Mucosa of descending colon (tissue), 3 donors: ENCODE measurements at regions not wholly inside any gene's neighbourhood (a gene's known extent, or its start where the extent isn't known, plus 50 kb on each side); places are given as distances from the start of the nearest gene placed in this dataset.
"Not testable (repeated sequence)": the region's sequence is repeated elsewhere in the genome, so short reads cannot be mapped to it uniquely, and the experiment has no call there.

ENCODE experiments used
- ATAC-seq: fragments of 200-7000 bp; cut with Tn5 transposase; one replicate; pipeline ENCODE4 v1.9.1; 2020; ENCODE audit warnings: mild to moderate bottlenecking, moderate library complexity
- DNase-seq, 3 donors: peaks; one replicate each; pipeline ENCODE4 v3.0.0-alpha.2; 2020
- H3K36me3 ChIP-seq: fragments of 200-600 bp; one replicate; pipeline ENCODE4 v1.8.0; 2021; ENCODE audit warnings: low read depth, mild to moderate bottlenecking
- H3K4me1 ChIP-seq: fragments of 200-600 bp; one replicate; pipeline ENCODE4 v1.8.0; 2021; ENCODE audit warnings: low read depth, mild to moderate bottlenecking
- H3K4me3 ChIP-seq: fragments of 200-600 bp; one replicate; pipeline ENCODE4 v1.8.0; 2021; ENCODE audit warnings: mild to moderate bottlenecking
- H3K9me3 ChIP-seq: fragments of 200-600 bp; one replicate; pipeline ENCODE4 v1.8.0; 2021; ENCODE audit warnings: mild to moderate bottlenecking
- intact Hi-C, 2 donors: fragments of 100-400 bp; cut with DNase I in 1 of 2; cut with micrococcal nuclease in 1 of 2; formaldehyde crosslinking; loops; one replicate each; pipeline versions ENCODE4 v1.11.0 to v1.11.1; 2022; cut with DNase I, micrococcal nuclease
- donor health status: DM: no; HTN: no; CAD: no; lungs with moderate emphysema.
- donor health status: DM: no; HTN: no; CAD: no.
- donor health status: DM: no; HTN: yes; CAD: no.

DNA sequence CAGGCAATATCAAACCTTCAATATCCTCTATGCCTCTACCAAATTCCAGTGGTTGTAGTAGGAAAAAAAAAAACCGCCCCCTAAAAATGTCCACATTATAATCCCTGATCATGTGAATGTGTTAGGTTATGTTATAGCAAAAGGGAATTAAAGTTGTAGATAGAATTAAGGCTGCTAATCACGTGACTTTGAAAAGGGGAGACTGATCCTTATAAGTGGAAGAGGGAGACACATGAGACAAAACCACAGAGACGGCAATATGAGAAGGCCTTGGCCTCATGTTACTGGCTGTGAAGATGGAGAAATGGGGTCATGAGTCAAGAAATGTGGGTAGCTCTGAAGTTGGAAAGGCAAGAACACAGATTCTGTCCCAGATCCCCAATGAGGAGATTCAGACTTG is 1711.3 kb downstream of the KHDRBS2 start:
- H3K9me3 ChIP-seq, H3K4me1 ChIP-seq, intact Hi-C loops, DNase-seq, H3K36me3 ChIP-seq, ATAC-seq, H3K4me3 ChIP-seq: not testable (repeated sequence)

DNA sequence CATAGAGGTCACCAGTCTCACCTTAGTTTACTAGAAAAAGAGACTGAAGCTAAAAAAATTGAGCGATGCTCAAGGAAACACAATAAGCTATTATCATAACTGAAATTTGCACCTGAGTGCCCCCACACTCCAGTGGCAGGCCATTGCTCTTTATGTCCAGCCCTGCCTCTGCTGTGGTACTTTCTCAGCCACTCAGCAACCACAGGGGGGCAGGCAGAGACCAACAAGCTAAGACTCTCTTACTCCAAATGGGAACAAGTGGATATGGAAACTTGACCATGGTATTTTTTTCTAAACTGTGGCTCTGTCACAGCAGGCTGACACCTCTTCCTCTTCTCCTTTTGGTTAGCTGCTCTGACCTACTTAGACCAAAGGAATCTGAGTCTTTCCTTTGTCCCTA is 1713.4 kb downstream of the KHDRBS2 start:
- ATAC-seq: peak; percentile 40
- H3K9me3 ChIP-seq, H3K4me3 ChIP-seq, intact Hi-C loops, H3K36me3 ChIP-seq, H3K4me1 ChIP-seq: not testable (repeated sequence)
- DNase-seq: peak in 2 of 3 donors; percentile 53 to 55

DNA sequence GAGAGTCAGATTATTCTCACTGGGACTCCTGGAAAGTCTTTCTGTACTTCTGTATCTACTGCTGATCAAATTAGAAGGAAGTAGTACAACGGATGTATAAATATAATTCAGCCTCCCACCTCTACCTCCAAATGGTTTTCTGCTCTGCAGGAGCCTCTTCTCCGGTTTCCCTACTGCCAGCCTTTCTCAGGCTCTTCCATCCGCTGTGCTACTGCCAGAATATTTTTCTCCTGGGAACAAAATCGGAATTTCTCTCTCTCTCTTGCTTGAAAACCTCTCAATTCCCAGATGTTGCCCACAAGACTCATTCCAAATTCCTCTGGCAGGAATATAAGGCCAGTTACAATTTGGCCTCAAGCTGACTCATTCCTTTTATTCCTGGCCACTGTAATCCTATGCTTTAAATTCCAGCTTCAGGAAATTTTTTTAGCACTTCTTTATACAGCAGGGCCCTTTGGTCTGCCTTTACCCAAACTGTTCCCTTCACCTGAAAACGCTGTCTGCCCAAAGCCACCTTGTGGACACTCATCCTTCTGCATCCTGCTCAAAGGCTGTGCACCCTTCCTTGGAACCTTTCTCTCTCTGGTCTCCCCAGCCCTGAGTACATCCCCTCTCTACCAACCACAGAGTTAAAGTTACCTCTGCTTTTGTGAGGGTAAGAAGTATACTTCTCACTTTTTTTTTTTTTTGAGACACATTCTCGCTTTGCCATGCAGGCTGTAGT is 1714.6 kb downstream of the KHDRBS2 start:
- H3K4me3 ChIP-seq, H3K36me3 ChIP-seq, H3K9me3 ChIP-seq, intact Hi-C loops, ATAC-seq, H3K4me1 ChIP-seq, DNase-seq: not testable (repeated sequence)

DNA sequence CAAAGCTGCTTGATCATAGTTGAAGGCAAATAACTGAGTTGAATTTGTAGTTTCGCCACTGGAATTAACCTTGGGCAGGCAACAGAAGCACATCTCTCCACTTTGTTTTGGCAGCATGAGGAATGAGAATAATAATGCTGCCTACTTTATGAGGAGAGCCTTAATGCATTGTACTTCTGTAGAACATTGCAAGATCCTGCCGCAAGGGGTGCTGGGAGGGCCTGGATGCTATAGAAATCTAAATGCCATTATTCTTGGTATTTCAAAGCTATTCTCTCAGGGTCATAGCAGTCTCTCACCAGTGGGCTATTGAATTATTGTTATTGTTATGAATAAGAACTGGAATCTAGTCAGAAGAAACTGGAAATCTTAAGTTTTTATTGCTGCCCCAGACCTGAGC is 1715.4 kb downstream of the KHDRBS2 start:
- H3K4me3 ChIP-seq, DNase-seq, intact Hi-C loops, H3K9me3 ChIP-seq, ATAC-seq, H3K4me1 ChIP-seq, H3K36me3 ChIP-seq: not testable (repeated sequence)

DNA sequence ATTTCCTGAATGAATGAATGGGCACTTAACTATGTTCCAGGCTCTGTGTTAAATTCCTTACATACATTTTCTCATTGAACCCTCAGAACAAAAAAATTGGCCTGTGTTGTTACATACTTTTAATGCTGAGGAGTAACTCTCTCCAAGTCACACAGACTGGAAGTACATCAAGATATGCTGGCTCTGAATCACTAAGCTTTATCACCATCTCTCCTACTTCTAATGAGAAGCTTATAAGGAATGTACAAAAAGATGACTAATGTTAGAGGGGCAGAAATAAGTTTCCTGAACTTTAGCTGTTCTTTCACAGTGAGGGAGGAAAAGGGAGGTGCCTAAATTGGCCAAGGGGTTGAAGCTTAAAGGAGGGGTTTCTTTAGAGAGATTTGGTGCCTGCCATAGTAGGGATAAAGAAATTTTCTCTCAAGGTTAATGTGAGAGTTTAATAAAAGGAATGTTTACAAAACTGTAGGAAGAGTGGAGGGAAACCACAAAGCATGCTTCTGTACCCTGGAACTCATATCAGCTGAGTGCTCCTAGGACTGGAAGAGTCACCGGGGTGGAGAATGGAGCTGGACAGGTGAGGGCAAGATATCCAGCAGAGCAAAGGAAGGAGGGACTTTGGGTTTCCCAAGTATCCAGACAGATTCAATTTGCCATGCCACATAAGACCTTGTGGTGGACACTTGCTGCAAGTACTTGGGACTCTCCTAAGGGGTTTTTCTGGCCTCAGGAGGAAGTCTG is 1718.4 kb downstream of the KHDRBS2 start:
- DNase-seq, ATAC-seq, H3K4me1 ChIP-seq, intact Hi-C loops, H3K4me3 ChIP-seq, H3K36me3 ChIP-seq, H3K9me3 ChIP-seq: not testable (repeated sequence)

DNA sequence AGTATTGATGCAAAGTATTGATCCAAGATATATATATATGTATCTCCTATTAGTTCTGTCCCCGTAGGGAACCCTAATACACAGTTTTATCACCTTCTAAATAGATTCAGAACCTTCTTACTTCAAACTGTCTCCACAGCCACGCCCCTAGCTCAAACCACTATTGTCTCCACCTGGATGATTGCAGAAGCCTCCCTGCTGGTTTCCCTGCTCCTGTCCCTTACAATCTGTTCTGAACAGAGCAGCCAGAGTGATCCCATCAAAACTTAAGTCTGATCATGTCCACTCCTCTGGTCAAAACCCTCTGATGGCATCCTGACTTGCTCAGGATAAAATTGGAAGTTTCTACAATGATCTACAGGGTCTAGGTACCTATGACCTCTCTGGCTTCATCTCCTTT is 1719.6 kb downstream of the KHDRBS2 start:
- intact Hi-C loops, H3K4me1 ChIP-seq, DNase-seq, H3K9me3 ChIP-seq, H3K36me3 ChIP-seq, ATAC-seq, H3K4me3 ChIP-seq: not testable (repeated sequence)

DNA sequence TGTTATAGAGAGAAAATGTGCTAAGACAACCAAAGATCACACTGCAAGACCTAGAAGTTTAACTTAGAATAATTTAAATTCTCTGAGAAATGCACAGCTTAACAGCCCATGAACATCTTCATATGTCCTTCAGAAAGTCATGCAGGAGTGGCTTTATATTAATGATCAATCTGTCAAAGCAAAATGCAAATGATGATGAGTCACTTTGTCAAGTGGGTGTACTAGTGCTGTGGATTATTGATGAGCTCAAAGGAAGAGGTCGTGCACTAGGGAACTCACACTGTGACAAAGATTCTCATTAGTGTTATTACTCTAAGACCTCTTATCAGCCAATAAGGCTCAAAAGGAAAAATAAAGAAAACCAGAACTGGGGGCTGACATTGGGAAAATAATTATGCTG is 1726.3 kb downstream of the KHDRBS2 start:
- H3K36me3 ChIP-seq, H3K4me3 ChIP-seq, H3K9me3 ChIP-seq, H3K4me1 ChIP-seq, DNase-seq, intact Hi-C loops, ATAC-seq: not testable (repeated sequence)

DNA sequence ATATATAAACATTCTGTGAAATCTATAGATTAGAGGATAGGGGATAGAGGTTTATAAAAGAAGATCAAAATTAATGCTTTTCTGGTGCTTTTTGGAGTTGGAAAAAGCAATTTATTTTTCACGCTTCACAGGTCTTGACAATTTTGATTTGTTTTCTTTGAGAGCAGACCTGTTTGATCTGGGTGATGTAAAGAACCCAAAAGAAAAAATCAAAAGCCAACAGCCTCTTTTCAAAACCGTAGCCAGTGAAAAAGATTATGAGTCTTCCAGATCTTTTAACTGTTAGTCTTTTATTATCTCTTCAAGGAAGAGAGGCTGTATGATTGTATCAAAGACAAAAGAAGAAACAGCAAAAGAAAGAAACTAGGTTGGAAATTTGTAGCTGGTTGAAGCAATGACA is 1738.7 kb downstream of the KHDRBS2 start:
- H3K4me1 ChIP-seq, H3K4me3 ChIP-seq, H3K36me3 ChIP-seq, ATAC-seq, H3K9me3 ChIP-seq, intact Hi-C loops, DNase-seq: not testable (repeated sequence)

DNA sequence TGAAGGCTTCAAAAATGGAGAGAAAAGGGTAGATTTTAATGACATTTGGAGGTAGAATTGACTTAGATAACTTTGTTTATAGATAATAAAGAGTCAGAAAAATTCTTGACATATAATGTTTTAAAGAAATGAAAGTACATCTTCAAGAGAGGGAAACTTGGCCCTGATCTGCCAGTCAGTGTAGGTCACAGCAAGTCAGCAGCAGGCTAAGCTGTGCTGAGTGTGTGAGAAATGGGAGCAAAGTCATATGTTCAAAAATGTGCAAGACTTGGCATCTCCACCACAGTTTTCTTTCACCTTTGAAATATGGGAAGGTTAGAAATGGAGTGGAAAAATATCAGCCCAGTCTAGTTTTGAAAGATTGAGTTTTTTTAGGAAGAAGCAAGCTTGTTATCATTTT is 1761.3 kb downstream of the KHDRBS2 start:
- H3K4me3 ChIP-seq, DNase-seq, H3K9me3 ChIP-seq, ATAC-seq, H3K4me1 ChIP-seq, H3K36me3 ChIP-seq, intact Hi-C loops: not testable (repeated sequence)

DNA sequence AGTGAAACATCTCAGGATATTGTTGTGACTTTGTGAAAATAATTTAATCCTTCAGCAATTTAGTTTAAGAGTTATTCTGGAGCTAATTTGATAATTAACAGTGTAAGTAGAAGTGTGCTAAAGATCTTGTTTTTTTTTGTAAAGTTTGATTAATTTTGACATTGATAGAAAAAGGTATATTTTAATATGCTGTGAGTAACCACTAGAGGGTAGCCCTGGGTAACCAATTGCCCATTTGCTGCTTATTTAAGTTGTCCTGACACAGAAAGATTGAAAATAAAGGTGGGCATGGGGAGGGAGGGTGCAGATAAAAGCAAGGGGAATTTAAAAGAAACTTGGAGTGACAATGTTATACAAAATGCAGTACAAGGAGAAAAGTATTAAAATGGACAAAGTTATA is 1808.3 kb downstream of the KHDRBS2 start:
- H3K9me3 ChIP-seq, intact Hi-C loops: not testable (repeated sequence)

DNA sequence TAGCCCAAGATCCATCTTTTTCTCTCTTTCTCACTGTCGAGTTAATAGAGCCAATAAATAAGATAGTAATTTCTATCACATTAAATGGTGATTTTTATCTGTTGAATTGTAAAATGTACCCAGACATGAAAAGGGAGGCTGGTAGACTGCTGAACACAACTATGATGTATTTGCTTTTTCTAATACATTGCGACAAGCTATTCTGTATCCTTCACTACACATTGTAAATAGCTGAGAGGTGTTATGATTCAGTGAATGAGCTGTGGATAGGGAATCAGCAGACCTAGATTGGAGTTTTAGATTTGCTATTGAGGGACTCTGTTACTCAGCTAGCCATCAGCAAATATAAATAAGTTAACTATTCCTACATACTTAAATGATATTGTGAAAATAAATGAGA is 1812.2 kb downstream of the KHDRBS2 start:
- H3K9me3 ChIP-seq, DNase-seq, intact Hi-C loops, H3K4me1 ChIP-seq, H3K4me3 ChIP-seq, H3K36me3 ChIP-seq, ATAC-seq: not testable (repeated sequence)

More for the DNA sequence above, 1808.3 kb downstream of the KHDRBS2 start:
- ATAC-seq, DNase-seq, H3K36me3 ChIP-seq, H3K4me1 ChIP-seq, H3K4me3 ChIP-seq: not testable (repeated sequence)

DNA sequence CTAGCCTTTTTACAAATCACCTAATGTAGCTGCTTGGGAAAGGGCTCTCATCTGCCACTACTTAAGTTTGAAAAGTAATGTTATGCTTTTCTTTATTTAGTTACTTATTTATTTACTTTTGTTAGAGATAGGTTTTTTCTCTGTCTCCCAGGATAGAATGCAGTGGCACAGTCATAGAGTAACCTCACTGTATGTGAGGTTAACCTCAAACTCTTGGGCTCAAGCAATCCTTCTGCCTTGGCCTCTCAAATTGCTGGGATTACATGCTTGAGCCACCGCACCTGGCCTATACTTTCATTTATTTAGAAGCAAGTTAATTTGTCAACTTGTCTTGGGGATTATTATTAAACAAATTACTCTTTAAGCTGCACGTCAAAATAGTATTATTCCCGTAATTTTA is 1814.6 kb downstream of the KHDRBS2 start:
- H3K4me3 ChIP-seq, H3K36me3 ChIP-seq, DNase-seq, H3K4me1 ChIP-seq, ATAC-seq, intact Hi-C loops, H3K9me3 ChIP-seq: not testable (repeated sequence)

DNA sequence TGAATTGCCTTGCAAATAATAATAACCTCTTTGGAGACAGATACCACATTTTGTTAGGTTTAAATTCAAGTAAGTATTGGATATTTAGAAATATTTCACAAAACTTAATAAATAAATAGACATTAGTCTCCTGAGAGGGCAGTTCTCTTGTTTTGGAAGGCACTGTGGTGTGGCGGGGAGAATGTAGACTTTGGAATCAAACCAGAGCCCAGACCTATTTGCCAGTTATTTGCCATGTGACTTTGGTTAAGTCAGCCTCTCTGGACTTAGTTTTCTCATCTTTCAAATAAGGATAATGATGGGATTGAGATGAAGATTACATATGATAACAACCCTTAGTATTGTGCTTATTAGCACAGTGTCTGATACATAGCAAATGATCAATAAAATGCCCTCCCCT is 1835.6 kb downstream of the KHDRBS2 start:
- H3K4me3 ChIP-seq, H3K4me1 ChIP-seq, intact Hi-C loops, H3K36me3 ChIP-seq, H3K9me3 ChIP-seq, DNase-seq, ATAC-seq: not testable (repeated sequence)

DNA sequence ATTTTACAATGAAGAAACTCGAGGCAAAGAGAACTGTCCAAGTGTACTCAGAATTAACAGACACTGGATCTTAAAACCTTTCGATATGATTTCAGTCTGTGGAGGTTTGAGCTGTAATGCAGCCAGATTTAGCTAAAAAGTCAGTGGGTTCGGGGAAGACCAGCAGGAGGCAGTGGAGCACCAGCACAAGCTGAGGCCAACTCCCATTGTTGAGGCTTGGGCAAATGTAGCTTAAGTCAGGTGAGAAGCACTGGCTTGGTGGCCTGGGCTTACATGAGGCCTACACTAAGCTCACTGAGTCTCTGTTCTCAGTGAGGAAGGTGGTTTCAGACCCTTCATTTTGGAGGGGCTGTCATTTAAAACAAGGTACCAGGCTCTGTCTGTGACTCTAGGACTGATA is 1841.5 kb downstream of the KHDRBS2 start:
- H3K36me3 ChIP-seq, intact Hi-C loops, H3K9me3 ChIP-seq, H3K4me1 ChIP-seq, H3K4me3 ChIP-seq, DNase-seq: not testable (repeated sequence)
- ATAC-seq: peak; percentile 15

DNA sequence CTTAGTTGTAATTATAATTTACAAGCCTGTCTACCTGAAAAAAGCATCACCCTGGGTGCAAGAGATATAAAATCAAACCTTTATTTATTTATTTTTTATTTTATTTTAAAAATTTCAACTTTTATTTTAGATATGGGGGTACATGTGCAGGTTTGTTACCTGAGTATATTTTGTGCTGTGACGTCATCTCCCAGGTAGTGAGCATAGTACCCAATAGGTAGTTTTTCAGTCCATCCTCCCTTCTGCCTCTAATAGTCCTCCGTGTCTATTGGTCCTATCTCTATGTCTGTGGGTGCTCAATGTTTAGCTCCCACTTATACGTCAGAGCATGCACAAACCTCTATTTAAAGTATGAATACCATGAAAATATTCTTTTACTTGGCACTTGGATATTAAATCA is 1846.3 kb downstream of the KHDRBS2 start:
- ATAC-seq, H3K4me1 ChIP-seq, H3K36me3 ChIP-seq, DNase-seq, intact Hi-C loops, H3K4me3 ChIP-seq: not testable (repeated sequence)
- H3K9me3 ChIP-seq: peaks cover 12% of the 10 kb centered on the region
